ENCODE measurements at regions not wholly inside any gene's neighbourhood (a gene's known extent, or its start where the extent isn't known, plus 50 kb on each side); places are given as distances from the start of the nearest gene placed in this dataset.
"Not testable (repeated sequence)": the region's sequence is repeated elsewhere in the genome, so short reads cannot be mapped to it uniquely, and the experiment has no call there.

DNA sequence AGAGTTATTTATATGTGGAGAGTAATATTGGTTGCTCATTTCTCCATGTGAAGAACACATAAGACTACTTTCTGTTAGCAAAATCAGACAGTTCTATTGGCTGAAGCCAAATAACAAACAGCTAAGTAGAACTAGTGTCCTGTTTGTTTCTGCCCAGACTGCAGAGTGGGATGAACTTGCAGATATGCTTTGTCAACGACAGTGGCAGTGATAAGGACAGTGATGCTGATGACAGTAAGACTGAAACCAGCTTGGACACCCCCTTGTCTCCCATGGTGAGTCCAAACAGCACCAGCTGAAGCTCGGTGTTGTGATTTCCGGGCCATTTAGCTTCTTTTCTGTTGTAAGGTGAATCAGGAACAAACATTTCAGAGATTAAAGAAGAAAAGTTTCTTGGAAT is 102.6 kb upstream of the IL12A start:
- no peak for DNase-seq

DNA sequence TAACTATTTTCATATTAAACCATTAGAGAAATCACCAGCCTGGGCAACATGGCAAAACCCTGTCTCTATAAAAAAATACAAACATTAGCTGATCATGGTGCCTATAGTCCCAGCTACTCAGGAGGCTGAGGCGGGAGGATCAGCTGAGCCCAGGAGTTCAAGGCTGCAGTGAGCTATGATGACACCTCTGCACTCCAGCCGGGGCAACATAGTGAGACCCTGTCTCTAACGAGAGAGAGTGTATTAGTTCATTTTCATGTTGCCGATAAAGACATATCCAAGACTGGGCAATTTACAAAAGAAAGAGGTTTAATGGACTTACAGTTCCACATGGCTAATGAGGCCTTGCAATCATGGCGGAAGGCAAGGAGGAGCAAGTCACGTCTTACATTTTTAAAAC is 102.1 kb upstream of the IL12A start:
- DNase-seq: not testable (repeated sequence)

DNA sequence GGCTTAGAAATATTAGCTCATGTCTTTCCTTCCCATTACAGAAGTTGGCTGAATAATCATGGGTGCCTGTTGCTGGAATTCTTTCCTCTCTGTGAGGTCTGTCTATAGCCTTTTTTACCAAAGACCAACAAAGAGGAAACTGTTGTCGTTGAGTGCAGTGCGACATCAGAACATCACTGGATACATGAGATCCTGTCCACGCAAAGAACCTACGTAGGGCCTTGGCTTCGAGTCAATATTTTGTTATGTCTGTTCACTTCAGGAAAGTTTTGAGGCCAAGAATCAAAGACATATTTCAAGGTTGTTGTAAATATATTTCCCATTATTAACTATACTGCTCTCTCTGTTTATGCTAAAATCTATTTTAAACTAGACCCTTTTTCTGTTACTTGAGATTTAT is 101.5 kb upstream of the IL12A start:
- no peak for DNase-seq

DNA sequence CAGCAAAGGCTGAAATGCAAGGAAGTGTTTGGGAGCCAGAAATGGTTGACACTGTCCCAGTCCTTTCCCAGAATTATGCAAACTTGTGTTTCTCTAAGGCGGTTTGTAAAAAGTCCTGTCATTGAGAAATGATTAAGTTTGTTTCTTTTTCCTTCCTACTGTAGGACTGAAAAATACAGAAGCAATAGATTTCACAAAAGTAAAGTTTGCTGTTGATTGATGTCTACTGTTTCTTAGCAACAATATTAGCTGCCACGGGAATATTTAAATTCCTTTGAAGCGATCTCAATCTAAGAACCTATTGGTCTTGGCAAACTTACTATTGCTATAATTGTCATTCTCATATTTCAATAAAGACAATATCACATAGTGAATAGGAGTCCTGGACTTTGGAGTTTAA is 100.7 kb upstream of the IL12A start:
- DNase-seq: no peak

DNA sequence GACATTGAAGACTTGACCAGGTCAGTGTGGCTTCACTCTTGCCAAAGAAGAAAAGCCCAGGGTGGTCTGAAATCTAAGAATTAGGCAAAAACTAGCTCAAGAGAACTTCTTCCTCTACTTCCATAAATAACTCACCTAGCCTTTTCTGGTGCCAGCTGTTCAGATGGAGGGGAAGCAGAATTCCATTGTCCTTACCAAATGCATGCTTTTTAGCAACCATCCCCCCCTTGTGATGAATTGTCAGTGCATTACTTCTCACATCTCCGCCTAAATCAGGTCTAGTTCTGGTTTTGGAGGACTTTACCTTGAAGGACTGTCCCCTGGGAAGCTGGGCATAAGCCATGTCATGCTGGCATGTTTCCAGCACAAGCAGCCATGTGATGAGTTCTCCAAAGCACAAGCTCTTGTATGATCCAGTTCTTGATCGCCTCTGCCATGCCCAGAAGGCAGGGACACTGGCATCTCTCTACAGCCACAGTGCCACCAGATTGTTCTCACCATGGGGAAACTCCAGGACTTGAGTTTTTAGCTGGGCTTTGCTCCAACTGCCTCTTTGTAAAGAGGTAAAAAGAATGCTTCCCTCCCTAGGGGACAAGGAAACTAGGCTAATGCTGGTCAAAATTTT is 96.4 kb upstream of the IL12A start:
- no peak for DNase-seq

DNA sequence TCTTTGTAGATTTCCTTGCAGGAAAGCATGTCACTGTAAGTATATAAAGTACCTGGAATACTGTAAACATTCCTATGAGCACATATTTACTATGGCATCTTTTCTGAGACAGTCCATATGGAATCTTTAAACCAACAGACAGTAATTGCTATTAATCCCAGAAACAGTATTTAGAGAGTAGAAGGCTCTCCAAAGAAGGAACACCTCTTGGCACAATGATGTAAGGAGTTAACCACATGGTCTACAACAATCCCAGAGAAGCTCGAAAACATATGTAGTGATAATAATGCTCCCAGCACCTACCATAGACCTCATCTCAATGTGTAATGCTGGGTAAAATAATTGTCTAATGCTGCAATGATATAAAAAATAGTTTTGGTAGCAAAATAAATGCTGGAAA is 95.8 kb upstream of the IL12A start:
- DNase-seq: no peak

DNA sequence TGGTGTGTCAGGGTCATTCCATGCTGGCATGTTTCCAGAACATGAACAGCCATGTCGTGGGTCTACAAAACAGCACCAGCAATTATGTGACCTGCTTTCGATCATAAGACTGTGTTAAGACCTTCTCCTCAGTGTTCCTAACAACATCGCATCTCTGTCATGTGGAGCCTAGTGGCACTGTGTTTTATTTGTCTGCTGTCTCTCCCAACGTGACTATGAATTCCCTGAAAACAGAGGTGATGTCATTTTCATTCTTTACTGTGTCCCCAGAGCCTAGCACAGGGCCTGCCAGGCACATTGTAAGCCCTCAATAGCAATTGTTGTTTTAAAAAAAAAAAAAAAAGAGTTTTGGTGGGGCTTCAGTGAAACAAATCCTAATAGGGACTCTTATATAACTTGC is 94.2 kb upstream of the IL12A start:
- DNase-seq: no peak

DNA sequence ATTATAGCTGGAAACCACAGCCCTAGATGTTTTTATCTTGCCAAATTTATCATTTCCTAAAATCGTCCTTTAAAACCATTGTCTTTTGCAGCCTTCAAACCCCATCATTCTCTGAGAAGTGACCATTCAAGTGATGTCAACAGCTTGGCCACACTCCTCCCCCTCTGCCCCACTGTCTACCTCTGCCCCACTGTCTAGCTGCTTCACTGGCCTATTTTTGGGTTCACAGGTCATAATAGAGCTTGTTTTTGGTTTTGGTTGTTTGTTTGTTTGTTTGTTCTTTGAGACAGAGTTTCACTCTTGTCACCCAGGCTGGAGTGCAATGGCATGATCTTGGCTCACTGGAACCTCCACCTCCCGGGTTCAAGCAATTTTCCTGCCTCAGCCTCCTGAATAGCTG is 93.2 kb upstream of the IL12A start:
- DNase-seq: no peak

DNA sequence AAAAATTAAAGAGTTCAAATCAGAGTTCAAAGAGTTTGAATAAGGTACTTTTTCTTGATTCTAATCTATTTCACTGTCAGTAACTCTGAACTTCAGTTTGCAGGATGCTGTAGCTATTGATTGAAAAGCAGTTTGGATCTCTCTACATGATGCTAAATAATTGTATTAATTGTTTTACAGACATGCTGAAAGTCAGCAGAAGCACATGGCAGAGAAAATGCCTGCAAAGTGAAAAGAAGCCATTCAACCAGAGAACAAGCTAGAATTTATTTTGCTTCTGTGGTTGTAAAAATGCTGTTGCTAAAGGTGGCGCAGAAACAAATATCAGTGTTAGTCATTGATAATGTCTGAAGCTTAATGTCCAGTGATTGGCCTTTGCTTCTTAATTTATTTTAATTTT is 92.1 kb upstream of the IL12A start:
- DNase-seq: no peak

DNA sequence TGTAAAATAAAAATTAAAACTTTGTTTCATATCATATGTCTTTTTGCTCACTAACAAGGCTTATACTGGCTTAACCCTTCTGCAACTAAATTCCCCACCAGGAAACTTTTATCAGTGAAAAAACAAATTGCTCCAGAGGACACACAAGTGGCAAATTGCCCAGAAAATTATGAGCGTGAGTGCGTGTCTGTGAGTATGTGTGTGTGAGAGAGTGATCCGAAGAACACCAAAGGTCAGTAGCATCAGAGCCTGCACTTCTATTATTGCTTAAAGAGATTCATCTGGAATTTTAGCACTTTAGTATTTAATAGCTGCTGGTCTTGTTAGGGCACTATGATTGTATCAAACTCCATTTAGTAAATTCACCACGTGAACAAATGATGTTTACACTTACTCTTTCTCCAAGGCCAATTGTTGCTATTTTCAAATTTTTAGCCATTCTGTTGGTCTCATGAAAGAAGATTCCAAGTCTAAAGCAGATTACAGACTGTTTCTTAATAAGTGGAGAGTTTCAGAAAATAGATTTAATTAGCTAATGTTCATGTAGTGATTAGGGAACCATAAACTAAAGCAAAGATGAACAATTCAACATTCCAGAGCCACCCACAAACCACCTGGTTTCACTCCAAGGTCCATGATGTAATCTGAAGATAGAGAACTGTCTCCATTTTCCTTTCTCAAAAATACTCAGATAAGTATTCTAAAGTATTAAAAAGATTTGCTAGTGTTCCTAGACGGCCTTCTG is 91.1 kb upstream of the IL12A start:
- DNase-seq: no peak

DNA sequence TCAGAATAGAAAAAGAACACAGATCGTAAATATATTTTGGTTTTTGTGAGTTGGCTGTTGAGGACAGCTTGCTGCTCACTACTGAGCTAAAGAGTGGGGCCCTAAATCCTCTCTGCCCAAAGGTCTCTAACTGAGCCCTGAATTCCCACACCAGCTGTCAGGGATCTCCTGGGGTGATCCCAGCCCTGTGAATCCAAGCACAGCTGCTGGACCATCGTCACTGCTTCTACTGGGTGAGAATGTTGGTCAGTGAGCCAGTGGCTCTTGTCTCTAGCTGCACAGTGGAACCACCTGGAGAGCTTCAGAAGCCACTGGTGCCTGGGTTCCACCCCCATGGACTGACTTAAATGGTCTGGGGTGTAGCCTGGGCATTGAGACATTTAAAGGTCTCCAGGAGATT is 90.5 kb upstream of the IL12A start:
- DNase-seq: no peak

DNA sequence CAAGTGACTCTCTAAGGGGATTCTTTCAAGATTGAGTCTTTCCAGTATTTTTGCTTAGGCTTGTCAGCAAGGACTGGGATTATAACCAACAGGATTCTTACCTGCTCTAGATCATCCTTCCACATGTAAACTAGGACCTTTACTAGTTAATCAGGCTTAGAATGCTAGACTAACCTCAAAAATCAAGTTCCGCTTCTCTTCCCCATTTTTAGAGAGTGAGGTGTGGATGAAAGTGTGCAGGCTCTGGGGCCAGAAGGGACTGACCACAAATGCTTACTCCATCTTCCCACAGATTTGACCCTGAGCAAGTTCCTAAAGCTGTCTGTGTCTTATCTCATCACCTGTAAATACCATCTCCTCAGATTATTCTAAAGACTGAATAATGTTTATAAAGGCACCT is 89.5 kb upstream of the IL12A start:
- no peak for DNase-seq

DNA sequence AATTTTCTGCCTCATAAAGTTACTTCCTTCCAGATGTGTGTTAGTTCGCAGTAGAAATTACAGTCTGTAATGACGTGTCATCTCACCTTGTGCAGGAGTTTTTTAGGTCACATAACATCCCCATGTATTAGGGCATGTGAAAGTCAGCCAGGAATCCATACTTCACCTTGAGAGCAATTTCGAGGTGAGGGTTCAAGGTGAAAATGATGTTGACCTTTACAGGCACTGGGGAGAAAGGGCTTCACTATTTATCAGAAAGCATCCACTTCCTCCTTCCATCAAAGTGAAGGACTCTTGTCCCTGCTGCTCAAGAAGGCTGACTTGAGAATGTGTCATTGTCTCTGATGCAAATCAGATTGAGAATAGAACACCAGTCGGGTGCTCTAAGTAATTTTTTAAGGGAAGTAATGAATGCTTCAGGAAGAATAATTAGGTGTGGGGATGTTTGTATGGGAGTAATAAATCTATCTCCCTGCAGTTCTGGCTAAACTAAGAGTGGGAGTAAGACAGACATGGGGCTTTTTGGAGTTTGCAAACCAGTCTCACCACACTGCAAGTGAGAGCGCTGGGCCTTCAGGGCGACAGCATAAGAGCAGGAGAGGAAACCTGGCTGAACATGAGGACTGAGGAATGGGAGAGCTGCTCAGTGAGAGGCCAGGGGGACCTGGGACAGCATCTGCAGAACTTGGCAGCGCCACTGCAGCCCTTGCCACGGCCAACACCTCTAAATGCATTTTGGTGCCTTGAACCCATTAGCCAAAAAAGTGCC is 85.9 kb upstream of the IL12A start:
- DNase-seq: no peak

DNA sequence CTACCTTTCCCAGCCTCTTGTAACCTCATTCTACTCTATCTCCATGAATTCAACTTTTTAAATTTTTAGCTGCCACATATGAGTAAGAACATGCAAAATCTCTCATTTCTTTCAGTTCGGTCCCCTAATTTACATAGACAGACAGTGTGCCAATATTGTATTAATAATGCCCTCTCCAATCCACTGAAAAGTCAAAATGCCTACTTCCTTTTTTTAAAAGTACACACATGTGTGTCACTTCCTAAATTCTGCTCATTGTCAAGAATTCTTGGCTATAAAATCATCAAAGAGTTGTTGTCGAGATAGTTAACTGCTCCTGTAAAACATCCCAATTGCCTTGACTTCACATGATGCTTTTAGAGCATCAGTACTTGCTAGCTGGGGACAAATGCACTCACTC is 84.2 kb upstream of the IL12A start:
- DNase-seq: no peak

DNA sequence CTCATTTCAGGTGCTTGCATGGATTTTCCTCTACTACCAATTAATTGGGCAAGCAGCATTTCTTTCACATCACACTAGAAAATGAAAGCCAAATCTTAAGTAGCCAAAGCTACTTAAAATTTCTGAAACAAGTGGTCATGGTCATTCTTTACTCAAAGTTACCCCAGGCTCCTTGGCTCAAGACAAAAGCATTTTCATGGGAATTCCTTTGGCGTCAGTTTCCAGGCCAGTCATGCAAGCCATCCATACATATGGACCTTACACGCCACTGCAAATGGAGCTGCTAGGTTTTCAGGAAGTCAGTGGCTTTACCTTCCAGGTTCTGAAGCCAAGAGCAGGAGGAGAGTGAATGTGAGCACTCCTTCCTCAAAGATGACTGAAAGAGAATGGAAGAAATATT is 83.7 kb upstream of the IL12A start:
- no peak for DNase-seq

DNA sequence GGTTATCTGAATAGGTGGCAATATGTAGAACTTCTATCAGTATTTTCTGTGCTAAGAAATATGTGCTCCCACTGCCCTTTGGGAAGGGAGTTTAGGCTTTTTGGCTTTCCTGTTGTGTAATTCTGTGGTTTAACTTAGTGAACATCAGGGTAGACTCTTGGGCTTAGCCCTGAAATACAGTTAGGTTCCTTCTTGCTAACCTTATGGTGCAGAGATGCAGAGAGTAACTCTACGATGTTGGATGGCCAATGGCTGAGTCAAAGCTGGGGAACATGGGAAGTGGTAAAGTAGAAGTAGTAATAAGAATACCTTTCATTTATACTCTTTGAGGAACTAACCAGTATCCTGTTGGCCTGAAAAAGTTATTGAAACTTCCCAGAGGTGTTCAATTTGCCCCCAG is 80.8 kb upstream of the IL12A start:
- no peak for DNase-seq

DNA sequence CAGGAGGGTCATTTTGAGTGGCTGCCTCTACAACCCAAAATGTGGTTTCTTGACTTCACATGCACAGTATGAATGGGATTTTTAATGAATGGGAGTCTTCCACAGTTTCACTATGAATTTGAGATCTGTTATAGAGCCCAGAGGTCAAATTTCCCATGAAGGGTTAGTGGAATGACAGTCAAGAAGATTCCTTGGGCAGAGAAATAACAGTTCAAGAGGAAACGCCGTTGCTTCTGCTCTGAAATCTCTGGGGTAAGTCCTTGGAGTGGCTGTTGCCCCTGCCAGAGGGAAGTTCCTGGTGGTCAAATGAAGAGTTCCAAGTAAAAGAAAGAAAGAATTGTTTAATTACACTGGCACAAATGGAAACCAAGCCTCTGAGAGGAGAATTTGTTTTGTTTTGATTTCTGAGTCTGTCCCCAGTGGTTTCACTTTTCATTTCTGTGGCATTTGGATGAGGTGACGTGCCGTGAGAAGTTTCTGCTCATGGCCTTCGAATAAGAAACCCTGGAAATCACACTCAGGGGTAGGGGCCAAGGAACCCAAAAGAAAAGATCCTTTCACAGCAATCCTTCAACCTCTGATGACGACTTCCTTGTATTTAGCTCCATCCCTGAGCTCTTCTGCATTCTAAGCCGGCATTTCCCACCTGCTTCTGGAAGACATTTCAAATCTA is 77.5 kb upstream of the IL12A start:
- no peak for DNase-seq

DNA sequence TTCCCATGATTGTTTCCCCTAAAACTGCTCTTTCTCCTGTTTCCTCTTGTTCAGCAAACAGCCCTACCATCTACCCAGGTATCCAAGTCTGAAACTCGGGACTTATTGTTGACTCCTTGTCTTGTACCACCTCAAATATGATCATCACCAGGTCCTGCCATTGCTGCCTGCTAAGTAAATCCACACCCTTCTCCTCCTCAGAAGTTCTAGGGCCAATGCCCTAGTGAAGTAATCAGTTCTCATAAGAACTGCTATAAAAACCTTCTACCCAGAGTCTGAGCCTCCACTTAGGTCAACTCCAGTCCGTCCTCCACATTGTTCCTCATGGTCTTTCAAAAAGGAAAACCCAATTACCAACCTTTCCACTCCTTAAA is 77.0 kb upstream of the IL12A start:
- no peak for DNase-seq

DNA sequence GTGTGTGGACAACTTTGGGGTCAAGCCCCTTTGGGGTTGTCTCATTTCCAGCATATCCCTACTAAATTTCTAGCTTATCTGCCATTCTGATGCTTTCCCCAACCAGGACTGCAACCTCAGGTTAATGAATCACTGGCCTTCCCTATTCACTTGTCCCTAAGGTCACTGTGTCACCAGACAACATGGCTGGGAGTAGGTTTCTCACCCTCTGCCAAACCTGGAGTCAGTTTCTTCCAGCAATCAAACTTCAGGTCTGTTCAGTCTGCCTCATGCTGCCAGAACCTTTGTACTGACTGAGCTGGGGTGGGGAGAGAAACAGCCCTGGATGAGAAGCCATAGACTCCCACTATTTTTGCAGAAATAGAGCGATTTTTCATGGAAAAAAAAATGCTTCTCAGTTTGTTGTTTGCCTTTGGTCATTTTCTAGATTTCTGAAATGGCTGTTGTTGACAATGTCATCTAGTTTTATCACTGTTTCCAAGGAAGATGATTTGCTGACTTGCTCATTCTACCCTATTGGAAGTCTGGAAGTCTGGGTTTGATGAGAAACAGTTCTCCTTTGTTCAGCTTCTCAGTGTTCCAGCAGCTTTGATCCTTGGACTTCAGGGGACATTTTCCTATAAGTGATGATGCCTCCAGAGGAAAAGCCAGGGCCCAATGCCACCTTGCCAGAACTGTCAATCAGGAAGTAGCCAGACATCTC is 74.8 kb upstream of the IL12A start:
- DNase-seq: no peak

DNA sequence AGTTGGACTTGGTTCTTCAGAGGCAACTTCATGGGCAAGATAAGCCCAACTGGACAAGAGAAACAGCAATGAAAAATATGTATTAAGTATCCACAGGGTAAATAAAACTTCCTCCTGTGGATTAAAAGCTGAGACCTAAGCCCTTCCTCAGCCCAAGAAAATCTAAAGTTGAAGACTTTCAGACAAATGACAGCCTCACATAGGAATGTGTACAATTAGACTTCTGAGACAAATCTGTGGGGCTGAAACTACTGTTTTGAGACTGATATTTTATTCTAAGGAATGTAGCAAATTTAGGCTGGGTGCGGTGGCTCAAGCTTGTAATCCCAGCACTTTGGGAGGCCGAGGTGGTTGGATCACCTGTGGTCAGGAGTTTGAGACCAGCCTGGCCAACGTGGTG is 74.2 kb upstream of the IL12A start:
- DNase-seq: no peak

DNA sequence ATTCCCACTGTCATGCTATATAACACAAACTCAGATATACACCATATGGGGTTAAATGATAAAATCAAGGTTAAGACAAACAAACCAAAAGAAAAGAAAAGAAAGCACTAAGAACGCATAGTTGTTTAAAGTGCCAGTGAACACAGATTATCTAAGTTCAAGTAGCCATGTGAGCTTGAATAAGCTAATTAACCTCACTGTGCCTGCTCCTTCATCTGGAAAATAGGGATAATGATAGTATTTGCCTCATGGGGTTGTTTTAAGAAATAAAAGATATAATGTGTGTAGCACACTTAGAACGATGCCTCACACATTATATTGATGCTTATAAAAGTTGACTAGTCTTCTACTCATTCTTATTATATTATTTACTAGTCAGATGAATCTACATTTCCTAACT is 72.6 kb upstream of the IL12A start:
- no peak for DNase-seq

DNA sequence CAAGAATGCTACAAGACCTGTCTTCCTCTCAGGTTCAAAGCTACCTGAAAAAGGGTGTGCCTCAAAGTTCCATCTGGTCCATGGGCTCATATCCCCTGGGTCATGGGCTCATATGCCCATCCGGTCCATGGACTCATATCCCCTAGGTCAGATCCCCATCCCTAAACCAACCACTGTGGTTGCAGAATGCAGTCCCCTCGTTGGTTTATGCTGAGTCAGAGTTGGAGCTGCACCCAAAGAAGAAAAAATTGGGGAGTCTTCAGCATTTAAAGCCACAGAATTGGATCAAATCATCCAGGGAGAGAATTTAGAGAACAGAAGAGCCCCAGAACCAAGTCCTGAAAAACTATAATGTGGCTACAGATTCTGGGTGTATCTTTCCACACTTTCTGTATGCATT is 71.5 kb upstream of the IL12A start:
- no peak for DNase-seq

DNA sequence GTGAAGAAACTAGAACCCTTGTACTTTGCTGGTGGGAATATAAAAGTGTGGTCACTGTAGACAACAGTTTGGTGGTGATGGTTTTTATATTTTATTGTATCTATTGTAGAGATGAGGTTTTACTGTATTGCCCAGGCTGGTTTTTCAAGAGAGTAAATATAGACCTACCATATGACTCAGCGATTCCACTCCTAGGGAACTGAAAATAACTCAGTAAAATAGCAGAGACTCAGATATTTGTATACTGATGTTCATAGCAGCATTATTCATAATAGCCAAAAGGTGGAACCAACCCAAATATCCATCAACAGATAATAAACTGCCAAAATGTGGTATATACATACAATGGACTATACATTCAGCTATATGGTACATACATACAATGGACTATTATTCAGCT is 68.8 kb upstream of the IL12A start:
- no peak for DNase-seq
